SK-N-SH (cell line): ENCODE measurements at regions not wholly inside any gene's neighbourhood (a gene's known extent, or its start where the extent isn't known, plus 50 kb on each side); places are given as distances from the start of the nearest gene placed in this dataset.

Experiments used
- CHD2 ChIP-seq: fragments of 150-350 bp; IDR thresholded peaks from 2 replicates; pipeline ENCODE4 v1.6.1; 2018; ENCODE audit warnings: low read length; ENCODE audit not compliant: partially characterized antibody
- CTCF ChIP-seq: fragments of 200-600 bp; sonication (generic); IDR thresholded peaks from 2 replicates; pipeline ENCODE4 v1.6.1; 2017; ENCODE audit warnings: antibody characterized with exemption, mild to moderate bottlenecking, moderate library complexity
- EZH2phosphoT487 ChIP-seq: fragments of 200-600 bp; sonication (generic); IDR thresholded peaks from 2 replicates; pipeline ENCODE4 v1.6.1; 2017; ENCODE audit warnings: low read depth, mixed run types, mild to moderate bottlenecking, antibody characterized with exemption, moderate library complexity, borderline replicate concordance
- FOXJ3 ChIP-seq: sonication (generic); formaldehyde crosslinking; IDR thresholded peaks from 2 replicates; pipeline ENCODE4 v1.5.1; 2020; ENCODE audit warnings: mild to moderate bottlenecking, missing genetic modification reagents
- FOXM1 ChIP-seq: IDR thresholded peaks from 2 replicates; pipeline ENCODE4 v1.4.0; 2012; ENCODE audit warnings: low read depth, mild to moderate bottlenecking
- IRF3 ChIP-seq: fragments of 150-350 bp; IDR thresholded peaks from 2 replicates; pipeline ENCODE4 v1.6.1; 2016; ENCODE audit warnings: mild to moderate bottlenecking, low read depth, low read length
- JUND ChIP-seq: IDR thresholded peaks from 2 replicates; pipeline ENCODE4 v1.4.0; 2012
- POLR2AphosphoS5 ChIP-seq: IDR thresholded peaks from 2 replicates; pipeline ENCODE4 v1.6.1; 2012; ENCODE audit warnings: low read depth, low read length
- RAD21 ChIP-seq: IDR thresholded peaks from 2 replicates; pipeline ENCODE4 v1.6.1; 2012; ENCODE audit warnings: mild to moderate bottlenecking, low read length
- RXRA ChIP-seq: IDR thresholded peaks from 2 replicates; pipeline ENCODE4 v1.4.0; 2012; ENCODE audit warnings: low read depth, mild to moderate bottlenecking, borderline replicate concordance
- SMC3 ChIP-seq: IDR thresholded peaks from 2 replicates; pipeline ENCODE4 v1.6.1; 2012; ENCODE audit warnings: low read depth, low read length, improper control_type of control experiment
- USF2 ChIP-seq: fragments of 150-350 bp; IDR thresholded peaks from 2 replicates; pipeline ENCODE4 v1.6.1; 2017; ENCODE audit warnings: antibody characterized with exemption, low read length, low read depth, borderline replicate concordance

DNA sequence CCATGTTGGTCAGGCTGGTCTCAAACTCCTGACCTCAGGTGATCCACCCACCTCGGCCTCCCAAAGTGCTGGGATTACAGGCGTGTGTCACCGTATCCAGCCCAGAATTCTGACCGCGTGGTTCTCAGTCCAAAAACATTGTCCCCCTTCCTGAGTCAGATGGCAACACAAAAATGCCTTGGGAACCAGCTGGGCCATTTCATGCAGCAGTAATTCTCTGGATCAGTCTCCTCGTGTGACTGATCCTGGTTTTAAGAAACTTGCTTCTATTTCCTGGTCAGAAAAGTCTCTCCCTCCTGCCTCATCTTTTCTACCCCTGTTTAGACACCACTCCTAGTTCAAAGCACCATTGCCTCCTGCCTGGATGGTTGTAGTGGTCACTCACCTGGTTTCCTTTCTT is 60.9 kb upstream of the USP29 start:
- TF ChIP-seq CHD2 (no peak), CTCF (no peak), RXRA (no peak), JUND (no peak), IRF3 (no peak), FOXM1 (no peak), POLR2AphosphoS5 (no peak), USF2 (no peak), FOXJ3 (CRISPR knock-in tag) (no peak), SMC3 (no peak), EZH2phosphoT487 (no peak), RAD21 (no peak)
